MCF 10A (cell line): ENCODE measurements at regions not wholly inside any gene's neighbourhood (a gene's known extent, or its start where the extent isn't known, plus 50 kb on each side); places are given as distances from the start of the nearest gene placed in this dataset.

Source experiments
- BruUV-seq: library from RNA; stranded (reverse); fragments of 400-500 nt; replicated peaks from 2 replicates; lab custom pipeline; 2021; lab: Mats Ljungman, UMichigan
- CTCF ChIA-PET: fragments of 300-600 bp; sonication (Branson Sonifier 250); formaldehyde crosslinking; extraction: SDS; loops from one replicate; lab custom pipeline; 2021; ENCODE audit warnings: antibody characterized with exemption, inconsistent platforms; lab: Yijun Ruan, JAX
- POLR2A ChIA-PET: fragments of 300-600, 350-650 bp; sonication (Branson Sonifier 250); formaldehyde crosslinking; extraction: SDS; loops from one replicate; lab custom pipeline; 2020; ENCODE audit warnings: antibody characterized with exemption, inconsistent platforms; lab: Yijun Ruan, JAX
- DNase-seq: peaks from one replicate; pipeline ENCODE4 v3.0.0-alpha.2; 2018; ENCODE audit not compliant: unreplicated experiment
- H3K27ac Mint-ChIP-seq: one replicate; pipeline ENCODE4 v1.8.0; 2022; ENCODE audit warnings: mild to moderate bottlenecking, low read depth, mixed read lengths; ENCODE audit not compliant: unreplicated experiment
- H3K27me3 Mint-ChIP-seq: one replicate; pipeline ENCODE4 v1.8.0; 2022; ENCODE audit warnings: mixed read lengths; ENCODE audit not compliant: insufficient read depth, unreplicated experiment
- H3K36me3 Mint-ChIP-seq: one replicate; pipeline ENCODE4 v1.8.0; 2022; ENCODE audit warnings: mild to moderate bottlenecking, moderate library complexity, mixed read lengths; ENCODE audit not compliant: insufficient read depth, unreplicated experiment
- H3K4me1 Mint-ChIP-seq: one replicate; pipeline ENCODE4 v1.8.0; 2022; ENCODE audit warnings: mixed read lengths; ENCODE audit not compliant: insufficient read depth, unreplicated experiment
- H3K4me3 Mint-ChIP-seq: one replicate; pipeline ENCODE4 v1.8.0; 2022; ENCODE audit warnings: mild to moderate bottlenecking, moderate library complexity, mixed read lengths; ENCODE audit not compliant: unreplicated experiment
- H3K9me3 Mint-ChIP-seq: one replicate; pipeline ENCODE4 v1.8.0; 2022; ENCODE audit warnings: mixed read lengths; ENCODE audit not compliant: unreplicated experiment
- intact Hi-C: fragments of 100-400 bp; cut with micrococcal nuclease; formaldehyde crosslinking; loops from 2 replicates; pipeline ENCODE4 v1.14.1; 2022
- TF ChIP-seq, protein P1 (sequence below): fragments of 200-600 bp; IDR thresholded peaks from one replicate; pipeline ENCODE4 v1.8.0; 2022; ENCODE audit warnings: antibody characterized with exemption, mild to moderate bottlenecking; ENCODE audit not compliant: unreplicated experiment

DNA sequence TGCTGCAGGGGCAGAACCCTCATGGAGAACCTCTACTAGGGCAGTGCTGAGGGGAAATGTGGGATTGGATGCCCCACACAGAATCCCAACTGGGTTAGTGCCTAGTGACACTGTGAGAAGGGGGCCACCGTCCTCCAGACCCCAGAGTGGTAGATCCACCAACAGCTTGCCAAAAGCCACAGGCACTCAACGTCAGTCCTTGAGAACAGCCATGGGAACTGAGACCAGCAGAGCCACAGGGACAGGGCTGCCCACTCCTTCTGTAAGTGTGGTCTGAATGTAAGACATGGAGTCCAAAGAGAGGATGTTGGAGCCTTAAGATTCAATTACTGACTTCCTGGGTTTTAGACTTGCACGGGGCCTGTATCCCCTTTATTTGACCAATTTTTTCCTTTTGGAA is 1451.5 kb downstream of the SI start:
- no peaks in the 10 kb centered on the region for H3K36me3 Mint-ChIP-seq
- no peak overlapping the region for H3K4me3 Mint-ChIP-seq
- H3K4me1 Mint-ChIP-seq: no peaks in the 10 kb centered on the region
- TF ChIP-seq, protein P1, sequence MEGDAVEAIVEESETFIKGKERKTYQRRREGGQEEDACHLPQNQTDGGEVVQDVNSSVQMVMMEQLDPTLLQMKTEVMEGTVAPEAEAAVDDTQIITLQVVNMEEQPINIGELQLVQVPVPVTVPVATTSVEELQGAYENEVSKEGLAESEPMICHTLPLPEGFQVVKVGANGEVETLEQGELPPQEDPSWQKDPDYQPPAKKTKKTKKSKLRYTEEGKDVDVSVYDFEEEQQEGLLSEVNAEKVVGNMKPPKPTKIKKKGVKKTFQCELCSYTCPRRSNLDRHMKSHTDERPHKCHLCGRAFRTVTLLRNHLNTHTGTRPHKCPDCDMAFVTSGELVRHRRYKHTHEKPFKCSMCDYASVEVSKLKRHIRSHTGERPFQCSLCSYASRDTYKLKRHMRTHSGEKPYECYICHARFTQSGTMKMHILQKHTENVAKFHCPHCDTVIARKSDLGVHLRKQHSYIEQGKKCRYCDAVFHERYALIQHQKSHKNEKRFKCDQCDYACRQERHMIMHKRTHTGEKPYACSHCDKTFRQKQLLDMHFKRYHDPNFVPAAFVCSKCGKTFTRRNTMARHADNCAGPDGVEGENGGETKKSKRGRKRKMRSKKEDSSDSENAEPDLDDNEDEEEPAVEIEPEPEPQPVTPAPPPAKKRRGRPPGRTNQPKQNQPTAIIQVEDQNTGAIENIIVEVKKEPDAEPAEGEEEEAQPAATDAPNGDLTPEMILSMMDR: no peak
- BruUV-seq: no TSS peak
- POLR2A ChIA-PET: no interaction called here
- H3K27ac Mint-ChIP-seq: no peak overlapping the region
- no peaks in the 10 kb centered on the region for H3K27me3 Mint-ChIP-seq
- DNase-seq: no peak
- intact Hi-C loops: no loop called here
- CTCF ChIA-PET: no interaction called here
- no peaks in the 10 kb centered on the region for H3K9me3 Mint-ChIP-seq

DNA sequence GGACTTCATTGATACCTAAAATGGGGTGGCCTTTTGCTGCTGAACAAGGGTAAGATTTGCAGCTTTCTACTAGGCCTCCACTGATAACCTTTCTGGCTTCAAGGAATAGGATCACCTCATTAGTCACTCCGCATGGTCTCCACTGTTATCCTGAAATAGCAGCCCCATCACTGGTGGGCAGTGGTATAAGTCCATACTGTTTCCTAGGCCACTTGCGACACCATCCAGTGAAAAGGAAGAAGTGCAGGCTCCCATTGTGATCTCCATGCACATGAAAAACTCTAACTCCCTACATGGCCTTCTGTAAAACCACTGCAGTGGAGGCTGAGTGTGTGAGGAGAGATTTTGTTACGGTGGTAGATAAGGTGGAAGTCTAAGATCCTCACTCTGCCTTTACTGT is 1455.9 kb downstream of the SI start:
- BruUV-seq: no TSS peak
- ChIA-PET CTCF (no interaction called here), POLR2A (no interaction called here)
- DNase-seq: no peak
- Mint-ChIP-seq H3K36me3 (no peaks in the 10 kb centered on the region), H3K4me1 (no peaks in the 10 kb centered on the region), H3K4me3 (no peak overlapping the region), H3K27me3 (no peaks in the 10 kb centered on the region), H3K9me3 (no peaks in the 10 kb centered on the region), H3K27ac (no peak overlapping the region)
- TF ChIP-seq, protein P1: no peak
- intact Hi-C loops: no loop called here

DNA sequence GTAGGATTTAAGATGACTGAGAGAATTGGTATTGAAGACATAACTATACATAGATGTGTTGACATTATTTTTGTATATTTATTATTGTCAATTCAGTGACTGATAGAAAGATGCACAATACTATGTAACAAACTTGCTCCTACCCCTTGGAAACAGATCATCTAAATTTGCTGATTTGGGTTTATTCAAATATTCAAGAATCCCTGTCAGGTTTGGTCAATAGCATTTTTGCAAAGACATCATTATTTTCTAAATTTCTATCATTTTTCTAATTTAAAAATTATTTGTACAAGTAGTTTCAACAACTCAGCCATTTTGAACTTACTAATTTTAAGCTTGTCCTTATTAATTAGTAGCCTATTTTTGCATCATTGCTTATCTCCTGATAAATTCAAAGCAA is 1463.4 kb downstream of the SI start:
- no peak overlapping the region for H3K4me3 Mint-ChIP-seq
- TF ChIP-seq, protein P1: no peak
- DNase-seq: no peak
- no peaks in the 10 kb centered on the region for H3K27me3 Mint-ChIP-seq
- peaks cover 9% of the 10 kb centered on the region for H3K36me3 Mint-ChIP-seq
- H3K4me1 Mint-ChIP-seq: no peaks in the 10 kb centered on the region
- ChIA-PET CTCF (no interaction called here), POLR2A (no interaction called here)
- H3K27ac Mint-ChIP-seq: no peak overlapping the region
- no TSS peak for BruUV-seq
- intact Hi-C loops: no loop called here
- H3K9me3 Mint-ChIP-seq: no peaks in the 10 kb centered on the region

DNA sequence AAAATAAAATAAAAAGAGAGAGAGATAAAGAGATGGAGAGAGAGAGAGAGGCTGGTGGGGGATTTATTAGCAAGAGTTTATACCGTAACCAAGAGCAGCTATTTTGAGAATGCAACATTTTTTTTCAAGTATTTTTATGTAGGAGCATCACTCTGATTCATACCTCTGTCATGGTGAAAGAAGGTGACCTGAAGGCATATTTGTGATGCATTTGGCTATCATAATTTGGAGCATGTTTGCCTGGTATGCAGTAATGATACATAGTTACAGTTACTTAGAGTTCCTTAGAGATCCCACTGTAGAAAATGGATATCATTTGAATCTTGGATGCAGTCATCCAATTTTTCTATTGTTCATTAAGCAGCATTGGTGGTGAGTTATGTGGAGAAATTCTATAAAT is 1472.4 kb downstream of the SI start:
- Mint-ChIP-seq H3K36me3 (peaks cover 3% of the 10 kb centered on the region), H3K4me1 (no peaks in the 10 kb centered on the region), H3K9me3 (no peaks in the 10 kb centered on the region), H3K4me3 (no peak overlapping the region), H3K27me3 (no peaks in the 10 kb centered on the region), H3K27ac (peak overlapping the region; percentile 74)
- POLR2A ChIA-PET: no interaction called here
- CTCF ChIA-PET: no interaction called here
- intact Hi-C loops: no loop called here
- DNase-seq: peak; percentile 25
- TF ChIP-seq, protein P1: no peak
- BruUV-seq: no TSS peak
